GM23338 (cell line): ENCODE measurements at regions not wholly inside any gene's neighbourhood (a gene's known extent, or its start where the extent isn't known, plus 50 kb on each side); places are given as distances from the start of the nearest gene placed in this dataset.

Source experiments
- ATAC-seq: fragments of 200-7000 bp; cut with Tn5 transposase; 3 replicates; pipeline ENCODE4 v1.9.1; 2020
- DNase-seq: peaks from one replicate; pipeline ENCODE4 v3.0.0-alpha.2; 2015; ENCODE audit warnings: low spot score
- H2AFZ ChIP-seq: fragments of 200-600 bp; sonication (generic); 2 replicates; pipeline ENCODE4 v1.8.0; 2016; ENCODE audit warnings: antibody characterized with exemption, mild to moderate bottlenecking, moderate library complexity
- H3F3A ChIP-seq: fragments of 200-600 bp; sonication (generic); replicated peaks from 2 replicates; pipeline ENCODE4 v1.8.0; 2017; ENCODE audit warnings: antibody characterized with exemption, mixed run types, low read depth
- H3K27ac ChIP-seq: fragments of 200-600 bp; sonication (generic); 2 replicates; pipeline ENCODE4 v1.6.1; 2016; ENCODE audit warnings: low read depth
- H3K27me3 ChIP-seq: fragments of 200-600 bp; sonication (generic); 2 replicates; pipeline ENCODE4 v1.8.0; 2016; ENCODE audit warnings: mild to moderate bottlenecking, mixed run types, moderate library complexity; ENCODE audit not compliant: insufficient read depth
- H3K36me3 ChIP-seq: fragments of 200-600 bp; sonication (generic); 2 replicates; pipeline ENCODE4 v1.8.0; 2016; ENCODE audit warnings: mild to moderate bottlenecking; ENCODE audit not compliant: insufficient read depth
- H3K4me1 ChIP-seq: fragments of 200-600 bp; sonication (generic); 2 replicates; pipeline ENCODE4 v1.8.0; 2016; ENCODE audit warnings: mild to moderate bottlenecking, moderate library complexity; ENCODE audit not compliant: insufficient read depth
- H3K4me2 ChIP-seq: fragments of 200-600 bp; sonication (generic); 2 replicates; pipeline ENCODE4 v1.7.1; 2017; ENCODE audit warnings: mixed run types
- H3K4me3 ChIP-seq: fragments of 200-600 bp; sonication (generic); 2 replicates; pipeline ENCODE4 v1.6.1; 2016; ENCODE audit warnings: mixed run types
- H3K79me2 ChIP-seq: fragments of 200-600 bp; sonication (generic); replicated peaks from 2 replicates; pipeline ENCODE4 v1.8.0; 2017; ENCODE audit warnings: mild to moderate bottlenecking; ENCODE audit not compliant: insufficient read depth
- H3K9me2 ChIP-seq: fragments of 200-600 bp; sonication (generic); 2 replicates; pipeline ENCODE4 v1.8.0; 2017; ENCODE audit not compliant: insufficient read depth
- H4K20me1 ChIP-seq: fragments of 200-600 bp; sonication (generic); replicated peaks from 2 replicates; pipeline ENCODE4 v1.8.0; 2017; ENCODE audit warnings: mild to moderate bottlenecking; ENCODE audit not compliant: insufficient read depth
- H3K27ac Mint-ChIP-seq: 2 replicates; pipeline ENCODE4 v1.8.0; 2020; ENCODE audit warnings: inconsistent platforms, mild to moderate bottlenecking, moderate library complexity, mixed read lengths
- H3K27me3 Mint-ChIP-seq: 3 replicates; pipeline ENCODE4 v1.8.0; 2022; ENCODE audit warnings: low read depth, mild to moderate bottlenecking, moderate library complexity, mixed read lengths, inconsistent platforms; ENCODE audit not compliant: insufficient read depth, poor library complexity
- H3K36me3 Mint-ChIP-seq: 3 replicates; pipeline ENCODE4 v1.8.0; 2021; ENCODE audit warnings: low read depth, mild to moderate bottlenecking, inconsistent platforms, moderate library complexity, mixed read lengths
- H3K4me1 Mint-ChIP-seq: 3 replicates; pipeline ENCODE4 v1.8.0; 2020; ENCODE audit warnings: mild to moderate bottlenecking, inconsistent platforms, mixed read lengths
- H3K4me3 Mint-ChIP-seq: 3 replicates; pipeline ENCODE4 v1.8.0; 2021; ENCODE audit warnings: moderate library complexity, mild to moderate bottlenecking, inconsistent platforms, mixed read lengths
- H3K9me3 Mint-ChIP-seq: 3 replicates; pipeline ENCODE4 v1.8.0; 2020; ENCODE audit warnings: moderate library complexity, mild to moderate bottlenecking, inconsistent platforms, mixed read lengths
- CREB1 ChIP-seq: fragments of 250-450 bp; sonication (Bioruptor Pico); IDR thresholded peaks from 2 replicates; pipeline ENCODE4 v1.5.0; 2020; ENCODE audit warnings: low read depth, mild to moderate bottlenecking, moderate library complexity
- CTCF ChIP-seq, 2 experiments: fragments of 200-600 bp in 1 of 2; sonication (generic) in 1 of 2; conservative IDR thresholded peaks; 2 replicates each; pipeline versions ENCODE4 v1.5.1 to v1.6.1; 2016 to 2017; ENCODE audit warnings: antibody characterized with exemption in 2 of 2, low read depth in 2 of 2, mild to moderate bottlenecking in 2 of 2, moderate library complexity in 1 of 2
- ETS1 ChIP-seq: IDR thresholded peaks from 2 replicates; pipeline ENCODE4 v1.6.1; 2016; ENCODE audit warnings: antibody characterized with exemption
- EZH2 ChIP-seq: fragments of 200-600 bp; sonication (generic); IDR thresholded peaks from one replicate; pipeline ENCODE4 v1.8.0; 2017; ENCODE audit warnings: antibody characterized with exemption, mild to moderate bottlenecking, low read depth; ENCODE audit not compliant: unreplicated experiment
- EZH2phosphoT487 ChIP-seq: fragments of 200-600 bp; sonication (generic); IDR thresholded peaks from one replicate; pipeline ENCODE4 v1.8.1; 2018; ENCODE audit warnings: antibody characterized with exemption; ENCODE audit not compliant: unreplicated experiment
- JUNB ChIP-seq: IDR thresholded peaks from one replicate; pipeline ENCODE4 v1.6.1; 2016; ENCODE audit warnings: antibody characterized with exemption; ENCODE audit not compliant: unreplicated experiment
- NANOG ChIP-seq: IDR thresholded peaks from 2 replicates; pipeline ENCODE4 v1.6.1; 2016; ENCODE audit warnings: antibody characterized with exemption, borderline replicate concordance
- POLR2AphosphoS5 ChIP-seq: IDR thresholded peaks from 2 replicates; pipeline ENCODE4 v1.6.1; 2016; ENCODE audit warnings: antibody characterized with exemption, low read depth
- REST ChIP-seq: IDR thresholded peaks from one replicate; pipeline ENCODE4 v1.6.1; 2018; ENCODE audit warnings: antibody characterized with exemption; ENCODE audit not compliant: unreplicated experiment
- STAT1 ChIP-seq: IDR thresholded peaks from one replicate; pipeline ENCODE4 v1.6.1; 2016; ENCODE audit warnings: antibody characterized with exemption; ENCODE audit not compliant: unreplicated experiment
- ZNF114 ChIP-seq: fragments of 250-450 bp; sonication (Bioruptor Pico); IDR thresholded peaks from 2 replicates; pipeline ENCODE4 v1.5.0; 2020; ENCODE audit warnings: mild to moderate bottlenecking, moderate library complexity
- ZNF331 ChIP-seq: fragments of 250-450 bp; sonication (Bioruptor Pico); IDR thresholded peaks from 2 replicates; pipeline ENCODE4 v1.5.0; 2020; ENCODE audit warnings: low read depth, mild to moderate bottlenecking, moderate library complexity
- ZNF462 ChIP-seq: fragments of 250-450 bp; sonication (Bioruptor Pico); IDR thresholded peaks from 2 replicates; pipeline ENCODE4 v1.5.0; 2020; ENCODE audit warnings: mild to moderate bottlenecking, moderate library complexity

- Mint-ChIP-seq H3K27ac (no peak overlapping the region), H3K27me3 (peaks cover 4% of the 10 kb centered on the region)
- TF ChIP-seq ZNF462 (CRISPR knock-in tag) (no peak), CREB1 (no peak), JUNB (no peak), EZH2phosphoT487 (no peak), STAT1 (no peak), ETS1 (no peak), ZNF331 (CRISPR knock-in tag) (no peak), NANOG (no peak), ZNF114 (no peak), REST (no peak), POLR2AphosphoS5 (no peak), CTCF (conservative IDR thresholded peaks at IDR 0.05; ENCODE audit: low read depth in 2 of 2) (no peak), EZH2 (no peak)
These were observed 207.1 kb downstream of the HERPUD2 start for GRCh38 chr7:35487841-35488240.

More at GRCh38 chr7:35487841-35488240, 207.1 kb downstream of the HERPUD2 start:
- Mint-ChIP-seq H3K36me3 (no peaks in the 10 kb centered on the region), H3K4me3 (no peak overlapping the region), H3K4me1 (peaks cover 6% of the 10 kb centered on the region; the same call in 2 of the 3 replicates), H3K9me3 (no peaks in the 10 kb centered on the region)
- DNase-seq (no peak), ATAC-seq (no peak)
- Histone ChIP-seq H4K20me1 (no peaks in the 10 kb centered on the region), H3K9me2 (no peaks in the 10 kb centered on the region), H3K4me3 (no peak overlapping the region), H3K27me3 (no peaks in the 10 kb centered on the region), H3K4me2 (no peak overlapping the region), H3K4me1 (no peaks in the 10 kb centered on the region), H3K36me3 (no peaks in the 10 kb centered on the region), H3K27ac (no peak overlapping the region), H3F3A (no peaks in the 10 kb centered on the region), H3K79me2 (no peaks in the 10 kb centered on the region), H2AFZ (no peak overlapping the region)
